Breast epithelium (tissue), 4 donors: ENCODE measurements at regions not wholly inside any gene's neighbourhood (a gene's known extent, or its start where the extent isn't known, plus 50 kb on each side); places are given as distances from the start of the nearest gene placed in this dataset.

Experiments
- DNase-seq, 2 donors: peaks; one replicate each; pipeline ENCODE4 v3.0.0-alpha.2; 2019; ENCODE audit warnings: low spot score in 2 of 2
- H3K27ac ChIP-seq, 2 donors: fragments of 200-600 bp; sonication (generic) in 1 of 2; one replicate each; pipeline ENCODE4 v1.5.1; 2016 to 2019; ENCODE audit warnings: mild to moderate bottlenecking in 1 of 2
- H3K27me3 ChIP-seq, 2 donors: fragments of 200-600 bp; sonication (generic) in 1 of 2; one replicate each; pipeline versions ENCODE4 v1.5.1 to v1.6.0; 2017 to 2019; ENCODE audit warnings: control low read depth in 1 of 2, mild to moderate bottlenecking in 1 of 2
- H3K36me3 ChIP-seq: fragments of 200-600 bp; one replicate; pipeline ENCODE4 v1.5.1; 2019
- H3K4me1 ChIP-seq, 2 donors: fragments of 200-600 bp; sonication (generic); one replicate each; pipeline ENCODE4 v1.5.1; 2016 to 2019; ENCODE audit warnings: control low read depth in 1 of 2
- H3K4me3 ChIP-seq, 3 donors: fragments of 200-600 bp; sonication (generic); 1 replicate in 2 of 3; 2 replicates in 1 of 3; pipeline ENCODE4 v1.5.1; 2016 to 2019; ENCODE audit warnings: mild to moderate bottlenecking in 3 of 3, moderate library complexity in 2 of 3
- H3K9me3 ChIP-seq, 2 donors: fragments of 200-600 bp; sonication (generic) in 1 of 2; one replicate each; pipeline ENCODE4 v1.5.1; 2016 to 2019; ENCODE audit warnings: control low read depth in 1 of 2
- POLR2A ChIP-seq: fragments of 450-650 bp; IDR thresholded peaks from one replicate; pipeline ENCODE4 v1.6.1; 2016; ENCODE audit warnings: antibody characterized with exemption, mild to moderate bottlenecking, moderate library complexity
- POLR2AphosphoS5 ChIP-seq, 3 donors: sonication (generic); formaldehyde crosslinking; IDR thresholded peaks; one replicate each; pipeline ENCODE4 v1.6.1; 2017; ENCODE audit warnings: antibody characterized with exemption in 3 of 3
- intact Hi-C: fragments of 100-400 bp; cut with DNase I; formaldehyde crosslinking; loops from one replicate; pipeline ENCODE4 v1.15.1; 2023; ENCODE audit warnings: low total_unique reads
- TF ChIP-seq, protein P1 (sequence below), 3 donors: fragments of 450-650 bp; IDR thresholded peaks; one replicate each; pipeline ENCODE4 v1.5.1; 2016 to 2017; ENCODE audit warnings: antibody characterized with exemption in 3 of 3, mild to moderate bottlenecking in 3 of 3, moderate library complexity in 3 of 3

- no peaks in the 10 kb centered on the region for H3K4me1 ChIP-seq
- no peaks in the 10 kb centered on the region for H3K36me3 ChIP-seq
- H3K27me3 ChIP-seq, result no peaks in the 10 kb centered on the region
- TF ChIP-seq POLR2AphosphoS5 (IDR thresholded peaks at IDR 0.05) (no peak), POLR2A (no peak)
- TF ChIP-seq, protein P1, sequence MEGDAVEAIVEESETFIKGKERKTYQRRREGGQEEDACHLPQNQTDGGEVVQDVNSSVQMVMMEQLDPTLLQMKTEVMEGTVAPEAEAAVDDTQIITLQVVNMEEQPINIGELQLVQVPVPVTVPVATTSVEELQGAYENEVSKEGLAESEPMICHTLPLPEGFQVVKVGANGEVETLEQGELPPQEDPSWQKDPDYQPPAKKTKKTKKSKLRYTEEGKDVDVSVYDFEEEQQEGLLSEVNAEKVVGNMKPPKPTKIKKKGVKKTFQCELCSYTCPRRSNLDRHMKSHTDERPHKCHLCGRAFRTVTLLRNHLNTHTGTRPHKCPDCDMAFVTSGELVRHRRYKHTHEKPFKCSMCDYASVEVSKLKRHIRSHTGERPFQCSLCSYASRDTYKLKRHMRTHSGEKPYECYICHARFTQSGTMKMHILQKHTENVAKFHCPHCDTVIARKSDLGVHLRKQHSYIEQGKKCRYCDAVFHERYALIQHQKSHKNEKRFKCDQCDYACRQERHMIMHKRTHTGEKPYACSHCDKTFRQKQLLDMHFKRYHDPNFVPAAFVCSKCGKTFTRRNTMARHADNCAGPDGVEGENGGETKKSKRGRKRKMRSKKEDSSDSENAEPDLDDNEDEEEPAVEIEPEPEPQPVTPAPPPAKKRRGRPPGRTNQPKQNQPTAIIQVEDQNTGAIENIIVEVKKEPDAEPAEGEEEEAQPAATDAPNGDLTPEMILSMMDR (IDR thresholded peaks at IDR 0.05), result no peak
- H3K27ac ChIP-seq, result peak overlapping the region; percentile 5 to 8
- H3K9me3 ChIP-seq, result no peaks in the 10 kb centered on the region
- no peak overlapping the region for H3K4me3 ChIP-seq
- intact Hi-C loops, result no loop called here
- DNase-seq, result peak in 1 of 2 donors; percentile 33
These were observed 145.4 kb downstream of the SOX9 start for GRCh38 chr17:72266112-72266775.

DNA sequence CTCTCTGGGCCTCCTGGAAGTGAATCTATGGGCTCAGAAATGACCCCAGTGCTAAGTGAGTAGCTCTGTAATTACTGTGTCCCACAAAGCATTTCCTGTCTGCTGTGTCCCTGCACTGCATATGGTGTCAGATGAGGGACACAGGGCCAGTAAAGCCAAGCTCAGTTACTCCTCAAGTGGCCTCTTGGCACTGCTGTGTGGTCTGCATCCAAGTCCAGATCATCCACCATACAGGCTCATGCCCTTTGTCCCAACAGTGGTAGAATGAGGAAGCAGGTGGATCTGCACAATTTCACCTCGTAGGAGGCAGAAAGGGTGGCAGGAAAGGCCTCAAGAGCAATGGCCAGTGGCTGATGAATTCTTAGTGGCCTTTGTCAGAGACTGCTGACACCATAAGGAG is 146.8 kb downstream of the SOX9 start:
- Histone ChIP-seq H3K9me3 (no peaks in the 10 kb centered on the region), H3K36me3 (no peaks in the 10 kb centered on the region), H3K4me1 (no peaks in the 10 kb centered on the region), H3K27me3 (no peaks in the 10 kb centered on the region), H3K4me3 (no peak overlapping the region), H3K27ac (no peak overlapping the region)
- TF ChIP-seq POLR2A, result no peak
- TF ChIP-seq, protein P1 (IDR thresholded peaks at IDR 0.05), result no peak
- TF ChIP-seq POLR2AphosphoS5 (IDR thresholded peaks at IDR 0.05), result no peak
- DNase-seq, result no peak
- intact Hi-C loops, result no loop called here

DNA sequence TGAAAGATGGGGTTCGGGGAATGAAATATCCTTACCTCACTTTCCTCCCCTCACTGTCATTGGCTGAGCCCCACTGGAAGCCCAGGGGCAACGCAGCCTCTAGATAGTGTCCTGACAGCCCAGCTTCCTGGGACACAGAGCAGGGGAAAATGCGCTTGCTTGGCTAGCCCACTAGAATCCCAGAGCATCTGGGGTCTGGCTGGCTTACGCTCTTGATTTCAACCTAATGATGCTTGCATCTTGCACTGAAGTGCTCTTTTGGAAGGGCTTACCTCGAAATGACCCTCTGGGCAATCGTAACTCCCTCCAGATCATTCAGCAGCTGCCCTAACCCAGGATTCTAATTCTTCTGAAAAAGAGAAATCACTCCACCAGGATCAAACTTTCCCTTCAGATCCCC is 147.6 kb downstream of the SOX9 start:
- DNase-seq, result no peak
- Histone ChIP-seq H3K27ac (no peak overlapping the region), H3K9me3 (no peaks in the 10 kb centered on the region), H3K27me3 (no peaks in the 10 kb centered on the region), H3K4me3 (no peak overlapping the region), H3K4me1 (no peaks in the 10 kb centered on the region), H3K36me3 (no peaks in the 10 kb centered on the region)
- TF ChIP-seq, protein P1 (IDR thresholded peaks at IDR 0.05), result no peak
- no peak for TF ChIP-seq POLR2A
- no peak for TF ChIP-seq POLR2AphosphoS5 (IDR thresholded peaks at IDR 0.05)
- intact Hi-C loops, result no loop called here

DNA sequence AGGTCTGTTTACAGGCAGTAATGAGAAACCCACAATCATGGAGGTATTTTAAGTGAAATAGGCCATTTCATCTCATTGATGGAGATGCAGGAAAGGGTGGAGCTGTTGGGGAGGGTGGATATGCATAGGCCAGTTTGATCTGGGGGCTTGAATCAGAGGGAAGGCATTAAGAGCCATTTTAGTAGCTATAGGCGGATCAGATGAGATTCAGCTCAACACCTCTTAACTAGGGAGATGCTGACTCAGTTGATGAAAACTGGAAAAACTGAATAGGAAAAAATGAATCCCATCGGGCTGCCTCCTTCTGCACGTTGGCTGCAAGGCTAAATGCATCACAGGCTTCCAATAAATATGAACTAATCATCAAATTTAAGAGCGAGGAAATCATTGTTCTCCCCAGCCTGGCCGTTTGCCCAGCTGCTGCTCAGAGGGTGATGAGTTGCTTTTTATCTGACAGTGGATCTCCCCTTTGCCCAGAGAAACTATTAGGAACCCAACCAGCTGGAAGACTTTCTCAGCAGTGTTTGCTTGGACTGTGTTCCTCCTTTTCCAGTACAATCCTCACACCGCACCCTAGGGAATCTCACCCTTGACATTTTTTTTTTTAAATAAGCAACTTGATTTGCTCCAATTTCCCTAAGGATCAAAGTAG is 149.6 kb downstream of the SOX9 start:
- peak in 1 of 2 donors; percentile 60 for DNase-seq
- TF ChIP-seq POLR2A, result no peak
- TF ChIP-seq, protein P1 (IDR thresholded peaks at IDR 0.05), result no peak
- no peak for TF ChIP-seq POLR2AphosphoS5 (IDR thresholded peaks at IDR 0.05)
- Histone ChIP-seq H3K4me1 (no peaks in the 10 kb centered on the region), H3K27me3 (no peaks in the 10 kb centered on the region), H3K36me3 (no peaks in the 10 kb centered on the region), H3K9me3 (no peaks in the 10 kb centered on the region), H3K27ac (peak overlapping the region; percentile 22 to 45), H3K4me3 (no peak overlapping the region)
- intact Hi-C loops, result no loop called here

DNA sequence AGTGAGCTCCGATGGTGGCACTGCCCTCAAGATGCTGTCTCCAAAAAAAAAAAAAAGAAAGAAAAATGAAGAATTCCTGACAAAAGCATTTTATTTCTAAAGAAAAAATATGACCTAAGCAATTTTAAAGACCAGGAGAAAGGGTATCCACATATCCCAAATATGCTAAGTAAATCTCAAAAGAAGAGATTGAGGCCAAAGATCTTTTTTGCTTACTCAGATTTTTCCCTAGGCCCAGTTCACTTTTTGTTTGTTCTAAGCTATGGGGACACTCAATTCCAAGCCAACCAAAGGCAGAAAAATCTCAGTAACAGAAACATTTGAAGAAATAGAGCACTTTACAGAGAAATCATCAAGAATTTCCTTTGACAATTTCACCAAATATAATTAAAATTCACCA is 150.8 kb downstream of the SOX9 start:
- Histone ChIP-seq H3K27me3 (no peaks in the 10 kb centered on the region), H3K36me3 (no peaks in the 10 kb centered on the region), H3K27ac (no peak overlapping the region), H3K4me1 (no peaks in the 10 kb centered on the region), H3K4me3 (no peak overlapping the region), H3K9me3 (no peaks in the 10 kb centered on the region)
- TF ChIP-seq POLR2A, result no peak
- no peak for TF ChIP-seq POLR2AphosphoS5 (IDR thresholded peaks at IDR 0.05)
- TF ChIP-seq, protein P1 (IDR thresholded peaks at IDR 0.05), result no peak
- no peak for DNase-seq
- intact Hi-C loops, result no loop called here
